ENCODE measurements at regions not wholly inside any gene's neighbourhood (a gene's known extent, or its start where the extent isn't known, plus 50 kb on each side); places are given as distances from the start of the nearest gene placed in this dataset.

GRCh38 chr5:173719731-173720082, 103.3 kb upstream of the BOD1 start:
- DNase-seq (ENCODE audit: unreplicated experiment), result no peak
- Mint-ChIP-seq H3K4me1 (ENCODE audit: insufficient read depth, unreplicated experiment) (peaks cover 32% of the 10 kb centered on the region), H3K27ac (ENCODE audit: low read depth, unreplicated experiment) (no peak overlapping the region), H3K4me3 (ENCODE audit: unreplicated experiment) (no peak overlapping the region), H3K27me3 (ENCODE audit: insufficient read depth, unreplicated experiment) (no peaks in the 10 kb centered on the region), H3K9me3 (ENCODE audit: unreplicated experiment) (no peaks in the 10 kb centered on the region), H3K36me3 (ENCODE audit: insufficient read depth, unreplicated experiment) (peaks cover 4% of the 10 kb centered on the region)
- ChIA-PET POLR2A (interaction anchor here (0.9 to 1.4 kb wide), 2 partner anchors 9 to 12 kb away, joined by 3 read pairs; no protein-coding TSS in a partner anchor), CTCF (interaction anchor here (0.5 to 0.7 kb wide), 2 partner anchors 10 to 148 kb away, joined by 3 to 5 read pairs; no protein-coding TSS in a partner anchor)
- no peak for TF ChIP-seq CTCF (IDR thresholded peaks at IDR 0.05; ENCODE audit: unreplicated experiment)
- intact Hi-C loops (cut with micrococcal nuclease), result no loop called here
- BruUV-seq (replicated peaks), result no TSS peak

- TF ChIP-seq CTCF (IDR thresholded peaks at IDR 0.05; ENCODE audit: unreplicated experiment), result no peak
- intact Hi-C loops (cut with micrococcal nuclease), result no loop called here
- Mint-ChIP-seq H3K27ac (ENCODE audit: low read depth, unreplicated experiment) (no peak overlapping the region), H3K27me3 (ENCODE audit: insufficient read depth, unreplicated experiment) (no peaks in the 10 kb centered on the region), H3K4me1 (ENCODE audit: insufficient read depth, unreplicated experiment) (peaks cover 25% of the 10 kb centered on the region), H3K9me3 (ENCODE audit: unreplicated experiment) (peaks cover 3% of the 10 kb centered on the region), H3K4me3 (ENCODE audit: unreplicated experiment) (no peak overlapping the region), H3K36me3 (ENCODE audit: insufficient read depth, unreplicated experiment) (peaks cover 4% of the 10 kb centered on the region)
- BruUV-seq (replicated peaks), result no TSS peak
- ChIA-PET CTCF (interaction anchor here (0.5 to 0.7 kb wide), 3 partner anchors 10 to 687 kb away, joined by 3 to 5 read pairs (median 3); no protein-coding TSS in a partner anchor), POLR2A (interaction anchor here (0.9 to 1.4 kb wide), 3 partner anchors 8 to 44 kb away, joined by 3 to 9 read pairs (median 3); no protein-coding TSS in a partner anchor)
- no peak for DNase-seq (ENCODE audit: unreplicated experiment)
Measured at GRCh38 chr5:173720286-173720952, 104.0 kb upstream of the BOD1 start.

- no TSS peak for BruUV-seq (replicated peaks)
- POLR2A ChIA-PET, result interaction anchor here (0.6 to 1.4 kb wide), 4 partner anchors 7 to 172 kb away, joined by 3 to 9 read pairs (median 3); no protein-coding TSS in a partner anchor
- Mint-ChIP-seq H3K4me1 (ENCODE audit: insufficient read depth, unreplicated experiment) (peaks cover 20% of the 10 kb centered on the region), H3K9me3 (ENCODE audit: unreplicated experiment) (peaks cover 8% of the 10 kb centered on the region), H3K27ac (ENCODE audit: low read depth, unreplicated experiment) (peak overlapping the region; percentile 40), H3K27me3 (ENCODE audit: insufficient read depth, unreplicated experiment) (no peaks in the 10 kb centered on the region), H3K36me3 (ENCODE audit: insufficient read depth, unreplicated experiment) (peaks cover 4% of the 10 kb centered on the region), H3K4me3 (ENCODE audit: unreplicated experiment) (no peak overlapping the region)
- DNase-seq (ENCODE audit: unreplicated experiment), result no peak
- intact Hi-C loops (cut with micrococcal nuclease), result no loop called here
- CTCF ChIA-PET, result interaction anchor here (0.7 kb wide), 1 partner anchor 686 kb away, joined by 3 read pairs; no protein-coding TSS in a partner anchor
- no peak for TF ChIP-seq CTCF (IDR thresholded peaks at IDR 0.05; ENCODE audit: unreplicated experiment)
Measured at GRCh38 chr5:173720953-173721600, 104.6 kb upstream of the BOD1 start.

GRCh38 chr5:173721601-173722232, 105.3 kb upstream of the BOD1 start:
- intact Hi-C loops (cut with micrococcal nuclease), result no loop called here
- BruUV-seq (replicated peaks), result no TSS peak

More at GRCh38 chr5:173721601-173722232, 105.3 kb upstream of the BOD1 start:
- peaks cover 20% of the 10 kb centered on the region for H3K4me1 Mint-ChIP-seq (ENCODE audit: insufficient read depth, unreplicated experiment)
- TF ChIP-seq CTCF (IDR thresholded peaks at IDR 0.05; ENCODE audit: unreplicated experiment), result no peak
- ChIA-PET POLR2A (interaction anchor here (0.5 to 1.2 kb wide), 6 partner anchors 14 to 536 kb away, joined by 3 to 9 read pairs (median 3); no protein-coding TSS in a partner anchor), CTCF (interaction anchor here (0.7 kb wide), 2 partner anchors 24 to 36 kb away, joined by 3 to 8 read pairs; no protein-coding TSS in a partner anchor)
- H3K27ac Mint-ChIP-seq (ENCODE audit: low read depth, unreplicated experiment), result peak overlapping the region; percentile 40
- peaks cover 8% of the 10 kb centered on the region for H3K9me3 Mint-ChIP-seq (ENCODE audit: unreplicated experiment)
- peak; percentile 80 for DNase-seq (ENCODE audit: unreplicated experiment)
- H3K36me3 Mint-ChIP-seq (ENCODE audit: insufficient read depth, unreplicated experiment), result peaks cover 4% of the 10 kb centered on the region
- no peak overlapping the region for H3K4me3 Mint-ChIP-seq (ENCODE audit: unreplicated experiment)
- no peaks in the 10 kb centered on the region for H3K27me3 Mint-ChIP-seq (ENCODE audit: insufficient read depth, unreplicated experiment)
